Pancreas (tissue), 10 donors: ENCODE measurements at regions not wholly inside any gene's neighbourhood (a gene's known extent, or its start where the extent isn't known, plus 50 kb on each side); places are given as distances from the start of the nearest gene placed in this dataset.

Experiments
- ATAC-seq, 4 donors: fragments of 200-7000 bp; cut with Tn5 transposase; one replicate each; pipeline versions ENCODE4 v1.8.0 to v1.9.1; 2020; ENCODE audit warnings: mild to moderate bottlenecking in 4 of 4, moderate library complexity in 4 of 4
- DNase-seq, 6 donors: peaks; one replicate each; pipeline ENCODE4 v3.0.0-alpha.2; 2020
- FAIRE-seq: peaks from 2 replicates; lab custom pipeline; 2012; peaks lifted over from hg19 to GRCh38; lab: Jason Lieb, UNC
- H3K27ac ChIP-seq, 4 donors: fragments of 200-600 bp; sonication (generic); 1 replicate in 3 of 4; 2 replicates in 1 of 4; pipeline versions ENCODE4 v1.5.0 to v1.8.0; 2020
- H3K27me3 ChIP-seq, 4 donors: fragments of 200-600 bp; one replicate each; pipeline ENCODE4 v1.8.0; 2021
- H3K36me3 ChIP-seq, 3 donors: fragments of 200-600 bp; sonication (generic) in 1 of 3; one replicate each; pipeline versions ENCODE4 v1.5.0 to v1.8.0; 2020 to 2021
- H3K4me1 ChIP-seq, 3 donors: fragments of 200-600 bp; one replicate each; pipeline ENCODE4 v1.8.0; 2021
- H3K4me3 ChIP-seq, 4 donors: fragments of 200-600 bp; sonication (generic) in 2 of 4; one replicate each; pipeline versions ENCODE4 v1.5.0 to v1.8.0; 2020 to 2021
- H3K9me3 ChIP-seq, 4 donors: fragments of 200-600 bp; one replicate each; pipeline ENCODE4 v1.8.0; 2021
- CTCF ChIP-seq, 4 donors: fragments of 200-600 bp; sonication (generic) in 3 of 4; IDR thresholded peaks; one replicate each; pipeline versions ENCODE4 v1.5.0 to v1.8.0; 2021; ENCODE audit warnings: antibody characterized with exemption in 4 of 4
- WGBS, 2 donors: extraction: QIAGEN DNeasy Blood & Tissue Kit; methylation state at CpG; one replicate each; pipeline ENCODE4 v1.1.7; 2013; 5-methylcytosine and 5-hydroxymethylcytosine counted together
- intact Hi-C, 3 donors: fragments of 100-400 bp; cut with DNase I; formaldehyde crosslinking; loops; one replicate each; pipeline versions ENCODE4 v1.11.1 to v1.14.2; 2022
- donor health status: healthy with polysubstance abuse.
- donor health status: DM: no; HTN: no; CAD: no; lungs with moderate emphysema.
- donor health status: DM: no; HTN: no; CAD: no.
- donor health status: control.
- donor health status: control.
- donor health status: Bipolar disorder and iron deficiency.
- donor health status: DM: yes; HTN: yes; CAD: no.
- donor health status: DM: no; HTN: no; CAD: no.
- donor health status: DM: no; HTN: no; CAD: no.
- donor health status: DM: yes; HTN: yes; CAD: no.

GRCh38 chr6:140372064-140372463 is 997.6 kb upstream of the CITED2 start:
- no peak for TF ChIP-seq CTCF (IDR thresholded peaks at IDR 0.05)
- FAIRE-seq (no peak), DNase-seq (no peak), ATAC-seq (no peak)
- Histone ChIP-seq H3K4me3 (no peak overlapping the region), H3K4me1 (no peaks in the 10 kb centered on the region), H3K9me3 (no peaks in the 10 kb centered on the region), H3K27ac (no peak overlapping the region), H3K36me3 (no peaks in the 10 kb centered on the region), H3K27me3 (no peaks in the 10 kb centered on the region)
- intact Hi-C loops: no loop called here
- 79 to 90% methylated on average over 4 of the region's 4 CpGs for WGBS, 2 donors

GRCh38 chr6:140370976-140371870 is 996.8 kb upstream of the CITED2 start:
- intact Hi-C loops: no loop called here
- Histone ChIP-seq H3K27me3 (no peaks in the 10 kb centered on the region), H3K9me3 (no peaks in the 10 kb centered on the region), H3K4me3 (no peak overlapping the region), H3K27ac (no peak overlapping the region), H3K4me1 (no peaks in the 10 kb centered on the region), H3K36me3 (no peaks in the 10 kb centered on the region)
- TF ChIP-seq CTCF (IDR thresholded peaks at IDR 0.05): no peak
- DNase-seq (no peak), ATAC-seq (no peak), FAIRE-seq (no peak)
- 37 to 42% methylated on average over 2 of the region's 2 CpGs for WGBS, 2 donors

GRCh38 chr6:140370441-140370840 is 996.0 kb upstream of the CITED2 start:
- no peak for FAIRE-seq

GRCh38 chr6:140366991-140367390 is 992.5 kb upstream of the CITED2 start:
- no peaks in the 10 kb centered on the region for H3K27me3 ChIP-seq
- H3K4me1 ChIP-seq: no peaks in the 10 kb centered on the region
- DNase-seq (no peak), FAIRE-seq (no peak), ATAC-seq (no peak)
- no peak overlapping the region for H3K4me3 ChIP-seq
- H3K27ac ChIP-seq: no peak overlapping the region
- no peak for TF ChIP-seq CTCF (IDR thresholded peaks at IDR 0.05)
- intact Hi-C loops: no loop called here
- H3K9me3 ChIP-seq: no peaks in the 10 kb centered on the region
- H3K36me3 ChIP-seq: no peaks in the 10 kb centered on the region

More at GRCh38 chr6:140370441-140370840, 996.0 kb upstream of the CITED2 start:
- no peak overlapping the region for H3K4me3 ChIP-seq
- no peaks in the 10 kb centered on the region for H3K27me3 ChIP-seq
- ATAC-seq (no peak), DNase-seq (no peak)
- no peak for TF ChIP-seq CTCF (IDR thresholded peaks at IDR 0.05)
- H3K4me1 ChIP-seq: no peaks in the 10 kb centered on the region
- no peaks in the 10 kb centered on the region for H3K9me3 ChIP-seq
- no peak overlapping the region for H3K27ac ChIP-seq
- H3K36me3 ChIP-seq: no peaks in the 10 kb centered on the region
- WGBS, 2 donors: 64 to 74% methylated on average over 1 of the region's 1 CpG
- intact Hi-C loops: no loop called here

- no peaks in the 10 kb centered on the region for H3K27me3 ChIP-seq
- no peak overlapping the region for H3K4me3 ChIP-seq
- no peak overlapping the region for H3K27ac ChIP-seq
- intact Hi-C loops: no loop called here
- no peaks in the 10 kb centered on the region for H3K4me1 ChIP-seq
- TF ChIP-seq CTCF (IDR thresholded peaks at IDR 0.05): no peak
- ATAC-seq (no peak), DNase-seq (no peak), FAIRE-seq (no peak)
- no peaks in the 10 kb centered on the region for H3K36me3 ChIP-seq
- H3K9me3 ChIP-seq: no peaks in the 10 kb centered on the region
Measured at GRCh38 chr6:140364916-140365315, 990.5 kb upstream of the CITED2 start.
